MM.1S (cell line): ENCODE measurements at regions not wholly inside any gene's neighbourhood (a gene's known extent, or its start where the extent isn't known, plus 50 kb on each side); places are given as distances from the start of the nearest gene placed in this dataset.

Source experiments
- DNase-seq: peaks from one replicate; pipeline ENCODE4 v3.0.0-alpha.2; 2015
- H2AFZ ChIP-seq: fragments of 300-600 bp; sonication (generic); 2 replicates; pipeline ENCODE4 v1.6.0; 2016; ENCODE audit warnings: antibody characterized with exemption, low read length
- H3F3A ChIP-seq: fragments of 300-600 bp; sonication (generic); 2 replicates; pipeline ENCODE4 v1.6.1; 2016; ENCODE audit warnings: mild to moderate bottlenecking, antibody characterized with exemption, low read length, moderate library complexity, mixed read lengths; ENCODE audit not compliant: insufficient read depth
- H3K27ac ChIP-seq: fragments of 300-600 bp; sonication (generic); 2 replicates; pipeline ENCODE4 v1.5.1; 2016; ENCODE audit warnings: mild to moderate bottlenecking, low read length
- H3K27me3 ChIP-seq: fragments of 300-600 bp; sonication (generic); replicated peaks from 2 replicates; pipeline ENCODE4 v1.6.0; 2016; ENCODE audit warnings: low read length; ENCODE audit not compliant: insufficient read depth
- H3K36me3 ChIP-seq: fragments of 300-600 bp; sonication (generic); replicated peaks from 2 replicates; pipeline ENCODE4 v1.6.1; 2016; ENCODE audit warnings: mild to moderate bottlenecking, low read length, mixed read lengths; ENCODE audit not compliant: insufficient read depth
- H3K4me1 ChIP-seq: fragments of 300-600 bp; sonication (generic); 2 replicates; pipeline ENCODE4 v1.6.1; 2016; ENCODE audit warnings: low read length, mixed read lengths
- H3K4me2 ChIP-seq: fragments of 300-600 bp; sonication (generic); 2 replicates; pipeline ENCODE4 v1.6.0; 2016; ENCODE audit warnings: low read depth, low read length
- H3K4me3 ChIP-seq: fragments of 300-600 bp; sonication (generic); 2 replicates; pipeline ENCODE4 v1.5.1; 2016; ENCODE audit warnings: low read length, mixed read lengths
- H3K79me2 ChIP-seq: fragments of 300-600 bp; sonication (generic); 2 replicates; pipeline ENCODE4 v1.6.1; 2016; ENCODE audit warnings: mixed run types, low read length, mixed read lengths
- H3K9ac ChIP-seq: fragments of 300-600 bp; sonication (generic); 2 replicates; pipeline ENCODE4 v1.6.1; 2016; ENCODE audit warnings: low read length, mixed read lengths
- H3K9me2 ChIP-seq: fragments of 300-600 bp; sonication (generic); replicated peaks from 2 replicates; pipeline ENCODE4 v1.6.1; 2016; ENCODE audit warnings: mild to moderate bottlenecking, low read length, mixed read lengths; ENCODE audit not compliant: insufficient read depth
- H3K9me3 ChIP-seq: fragments of 300-600 bp; sonication (generic); replicated peaks from 2 replicates; pipeline ENCODE4 v1.6.1; 2016; ENCODE audit warnings: mild to moderate bottlenecking, low read length, mixed read lengths; ENCODE audit not compliant: insufficient read depth
- H4K20me1 ChIP-seq: fragments of 300-600 bp; sonication (generic); 2 replicates; pipeline ENCODE4 v1.6.1; 2016; ENCODE audit warnings: mild to moderate bottlenecking, low read length, moderate library complexity, mixed read lengths; ENCODE audit not compliant: insufficient read depth
- EZH2 ChIP-seq: fragments of 300-600 bp; sonication (generic); optimal IDR thresholded peaks from 2 replicates; pipeline ENCODE3; 2017; ENCODE audit warnings: low read depth, mild to moderate bottlenecking, antibody characterized with exemption, low read length, mixed read lengths
- EZH2phosphoT487 ChIP-seq: fragments of 300-600 bp; sonication (generic); IDR thresholded peaks from 2 replicates; pipeline ENCODE4 v1.6.1; 2018; ENCODE audit warnings: antibody characterized with exemption, low read length
- TF ChIP-seq, protein P1 (sequence below): fragments of 300-600 bp; sonication (generic); IDR thresholded peaks from 2 replicates; pipeline ENCODE4 v1.5.1; 2016; ENCODE audit warnings: antibody characterized with exemption, low read length, mixed read lengths

DNA sequence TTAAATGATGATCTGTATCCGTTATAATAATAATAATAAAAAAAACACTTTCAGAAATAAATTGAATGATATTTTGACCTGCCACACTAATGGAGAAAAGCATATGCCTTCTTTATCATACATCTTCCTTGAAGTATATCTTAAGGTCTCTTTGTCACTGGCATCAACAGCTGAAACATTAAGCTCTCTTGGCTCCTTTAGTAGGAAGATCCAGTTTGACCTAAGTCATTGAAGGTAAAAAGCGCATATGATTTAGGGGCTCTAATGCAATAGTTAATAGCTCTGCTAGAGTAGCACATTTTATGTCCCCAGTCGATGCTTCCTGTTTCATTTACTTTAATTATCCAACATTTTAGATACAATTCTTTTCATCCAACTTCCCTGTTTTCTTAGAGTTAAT is 1010.8 kb downstream of the STPG2 start:
- no peaks in the 10 kb centered on the region for H3K9me3 ChIP-seq
- H3K4me1 ChIP-seq = no peaks in the 10 kb centered on the region
- TF ChIP-seq EZH2phosphoT487 (no peak), EZH2 (no peak)
- TF ChIP-seq, protein P1, sequence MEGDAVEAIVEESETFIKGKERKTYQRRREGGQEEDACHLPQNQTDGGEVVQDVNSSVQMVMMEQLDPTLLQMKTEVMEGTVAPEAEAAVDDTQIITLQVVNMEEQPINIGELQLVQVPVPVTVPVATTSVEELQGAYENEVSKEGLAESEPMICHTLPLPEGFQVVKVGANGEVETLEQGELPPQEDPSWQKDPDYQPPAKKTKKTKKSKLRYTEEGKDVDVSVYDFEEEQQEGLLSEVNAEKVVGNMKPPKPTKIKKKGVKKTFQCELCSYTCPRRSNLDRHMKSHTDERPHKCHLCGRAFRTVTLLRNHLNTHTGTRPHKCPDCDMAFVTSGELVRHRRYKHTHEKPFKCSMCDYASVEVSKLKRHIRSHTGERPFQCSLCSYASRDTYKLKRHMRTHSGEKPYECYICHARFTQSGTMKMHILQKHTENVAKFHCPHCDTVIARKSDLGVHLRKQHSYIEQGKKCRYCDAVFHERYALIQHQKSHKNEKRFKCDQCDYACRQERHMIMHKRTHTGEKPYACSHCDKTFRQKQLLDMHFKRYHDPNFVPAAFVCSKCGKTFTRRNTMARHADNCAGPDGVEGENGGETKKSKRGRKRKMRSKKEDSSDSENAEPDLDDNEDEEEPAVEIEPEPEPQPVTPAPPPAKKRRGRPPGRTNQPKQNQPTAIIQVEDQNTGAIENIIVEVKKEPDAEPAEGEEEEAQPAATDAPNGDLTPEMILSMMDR = no peak
- no peak overlapping the region for H2AFZ ChIP-seq
- H3K27me3 ChIP-seq = no peaks in the 10 kb centered on the region
- H3F3A ChIP-seq = no peaks in the 10 kb centered on the region
- no peak overlapping the region for H3K9ac ChIP-seq
- H3K4me2 ChIP-seq = no peak overlapping the region
- H4K20me1 ChIP-seq = no peaks in the 10 kb centered on the region
- no peak for DNase-seq
- H3K9me2 ChIP-seq = no peaks in the 10 kb centered on the region
- H3K4me3 ChIP-seq = no peak overlapping the region
- no peak overlapping the region for H3K27ac ChIP-seq
- no peaks in the 10 kb centered on the region for H3K79me2 ChIP-seq
- H3K36me3 ChIP-seq = no peaks in the 10 kb centered on the region

DNA sequence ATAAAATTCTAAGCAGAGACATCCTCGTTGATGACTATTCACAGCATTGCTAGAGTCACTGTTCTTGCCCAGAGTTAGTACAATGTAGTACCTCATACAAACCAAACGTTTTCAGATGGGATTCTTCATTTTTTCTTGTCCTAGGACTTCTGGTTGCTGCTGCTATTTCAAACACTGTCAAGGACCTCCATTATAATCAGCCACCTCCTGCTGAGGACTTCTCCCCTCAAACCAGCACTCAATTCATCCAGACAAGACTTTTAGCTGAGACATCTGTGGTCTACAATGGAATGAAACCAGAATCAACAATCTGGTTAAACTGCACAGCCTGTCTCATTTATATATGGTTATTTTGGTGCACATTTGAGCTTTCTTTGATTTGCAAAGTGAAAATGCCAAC is 1008.8 kb downstream of the STPG2 start:
- no peaks in the 10 kb centered on the region for H4K20me1 ChIP-seq
- H3K9ac ChIP-seq = no peak overlapping the region
- no peaks in the 10 kb centered on the region for H3K4me1 ChIP-seq
- no peaks in the 10 kb centered on the region for H3K27me3 ChIP-seq
- H3K4me2 ChIP-seq = no peak overlapping the region
- no peak overlapping the region for H3K27ac ChIP-seq
- TF ChIP-seq, protein P1 = no peak
- TF ChIP-seq EZH2phosphoT487 = no peak
- no peak for TF ChIP-seq EZH2
- DNase-seq = no peak
- H3F3A ChIP-seq = no peaks in the 10 kb centered on the region
- no peaks in the 10 kb centered on the region for H3K36me3 ChIP-seq
- no peak overlapping the region for H3K4me3 ChIP-seq
- no peaks in the 10 kb centered on the region for H3K9me2 ChIP-seq
- no peaks in the 10 kb centered on the region for H3K9me3 ChIP-seq
- H3K79me2 ChIP-seq = no peaks in the 10 kb centered on the region
- H2AFZ ChIP-seq = no peak overlapping the region

DNA sequence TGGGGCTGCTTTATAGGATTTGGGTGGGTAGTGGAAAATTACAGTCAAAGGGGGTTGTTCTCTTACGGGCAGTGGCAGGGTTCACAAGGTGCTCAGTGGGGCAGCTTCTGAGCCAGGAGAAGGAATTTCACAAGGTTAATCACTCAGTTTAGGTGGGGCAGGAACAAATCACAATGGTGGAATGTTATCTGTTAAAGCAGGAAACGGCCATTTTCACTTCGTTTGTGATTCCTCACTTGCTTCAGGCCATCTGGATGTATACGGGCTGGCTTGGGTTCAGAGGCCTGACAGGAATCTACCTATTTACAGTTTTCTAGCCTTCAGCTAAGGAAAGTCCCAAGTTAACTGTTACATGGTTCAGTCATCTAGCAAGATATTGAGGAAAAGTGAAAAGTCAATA is 1003.5 kb downstream of the STPG2 start:
- H3K4me3 ChIP-seq = no peak overlapping the region
- H2AFZ ChIP-seq = no peak overlapping the region
- H3K4me1 ChIP-seq = no peaks in the 10 kb centered on the region
- no peak overlapping the region for H3K9ac ChIP-seq
- no peaks in the 10 kb centered on the region for H3K36me3 ChIP-seq
- H3K27ac ChIP-seq = no peak overlapping the region
- no peaks in the 10 kb centered on the region for H3K9me2 ChIP-seq
- H4K20me1 ChIP-seq = no peaks in the 10 kb centered on the region
- H3F3A ChIP-seq = no peaks in the 10 kb centered on the region
- TF ChIP-seq, protein P1 = no peak
- TF ChIP-seq EZH2 (no peak), EZH2phosphoT487 (no peak)
- H3K4me2 ChIP-seq = no peak overlapping the region
- no peaks in the 10 kb centered on the region for H3K9me3 ChIP-seq
- no peak for DNase-seq
- H3K79me2 ChIP-seq = no peaks in the 10 kb centered on the region
- H3K27me3 ChIP-seq = no peaks in the 10 kb centered on the region
